HG03103 (cell line): ENCODE measurements at regions not wholly inside any gene's neighbourhood (a gene's known extent, or its start where the extent isn't known, plus 50 kb on each side); places are given as distances from the start of the nearest gene placed in this dataset.
"Not testable (repeated sequence)": the region's sequence is repeated elsewhere in the genome, so short reads cannot be mapped to it uniquely, and the experiment has no call there.

Experiments used
- ATAC-seq: cut with Tn5 transposase; IDR thresholded peaks from one replicate; pipeline ENCODE4 v1.9.1; 2021; ENCODE audit warnings: low read depth; ENCODE audit not compliant: unreplicated experiment

DNA sequence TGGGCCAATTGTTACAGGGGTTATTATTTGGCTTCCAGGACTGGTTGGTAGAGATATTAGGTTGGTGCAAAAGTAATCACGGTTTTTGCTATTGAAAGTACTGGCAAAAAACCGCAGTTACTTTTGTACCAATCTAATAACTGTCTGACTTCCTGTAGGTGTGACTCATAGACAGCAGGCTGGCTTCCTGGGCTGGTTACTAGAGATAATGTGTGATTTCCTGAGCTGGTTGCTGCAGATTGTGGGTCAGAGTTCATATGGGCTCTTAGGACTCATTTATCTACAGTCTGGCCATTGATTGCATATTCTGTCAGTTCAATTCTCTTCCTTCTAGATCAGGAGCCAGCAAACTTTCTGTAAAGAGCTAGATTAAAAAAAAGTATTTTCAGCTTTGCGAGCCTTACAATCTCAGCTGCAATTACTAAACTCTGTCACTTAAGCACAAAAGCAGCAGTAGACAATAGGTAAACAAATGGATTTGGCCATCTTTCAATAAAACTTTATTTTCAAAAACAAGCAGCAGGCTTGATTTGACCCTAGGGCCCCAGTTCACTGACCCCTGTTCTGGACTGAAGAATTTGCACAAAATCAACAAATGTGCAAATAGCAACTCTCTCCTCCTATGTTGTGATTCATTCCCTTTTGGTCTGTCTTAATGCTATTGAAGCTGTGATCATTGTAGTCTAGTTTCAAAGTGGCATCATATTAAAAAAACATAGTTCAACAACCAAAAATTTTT lies 50.8 kb upstream of the BOD1L1 start:
- no peak for ATAC-seq

- no peak for ATAC-seq
These were observed 54.0 kb upstream of the BOD1L1 start for GRCh38 chr4:13681570-13681969.

- no peak for ATAC-seq
These were observed 66.7 kb upstream of the BOD1L1 start for GRCh38 chr4:13694256-13694655.

GRCh38 chr4:13698296-13698695 lies 70.8 kb upstream of the BOD1L1 start:
- ATAC-seq = no peak

GRCh38 chr4:13700021-13700857 lies 72.7 kb upstream of the BOD1L1 start:
- no peak for ATAC-seq

- not testable (repeated sequence) for ATAC-seq
These were observed 73.3 kb upstream of the BOD1L1 start for GRCh38 chr4:13700858-13701140.

GRCh38 chr4:13701937-13702446 lies 74.5 kb upstream of the BOD1L1 start:
- no peak for ATAC-seq

- no peak for ATAC-seq
These were observed 75.6 kb upstream of the BOD1L1 start for GRCh38 chr4:13703096-13703495.

DNA sequence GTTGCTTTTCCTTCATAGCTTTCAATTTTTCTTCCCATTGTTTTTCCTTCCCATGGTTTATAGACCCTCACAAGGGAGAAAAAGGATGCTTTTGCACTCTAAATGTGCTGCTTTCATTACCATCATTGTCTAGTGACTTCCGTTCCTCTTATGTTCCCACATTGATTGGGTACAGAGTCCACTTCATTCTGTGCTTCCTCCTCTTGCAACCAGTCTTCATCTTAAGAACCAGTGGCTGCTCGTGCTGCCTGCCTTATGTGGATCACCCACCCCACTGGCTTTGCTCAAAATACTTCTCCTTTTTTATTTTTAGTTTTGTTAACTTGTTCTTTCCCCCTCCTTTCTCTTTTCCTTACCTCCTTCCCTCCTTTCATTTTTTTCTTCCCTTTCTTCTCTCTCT lies 76.5 kb upstream of the BOD1L1 start:
- no peak for ATAC-seq

GRCh38 chr4:13704761-13705160 lies 77.2 kb upstream of the BOD1L1 start:
- no peak for ATAC-seq

- ATAC-seq = no peak
These were observed 78.1 kb upstream of the BOD1L1 start for GRCh38 chr4:13705521-13706041.

DNA sequence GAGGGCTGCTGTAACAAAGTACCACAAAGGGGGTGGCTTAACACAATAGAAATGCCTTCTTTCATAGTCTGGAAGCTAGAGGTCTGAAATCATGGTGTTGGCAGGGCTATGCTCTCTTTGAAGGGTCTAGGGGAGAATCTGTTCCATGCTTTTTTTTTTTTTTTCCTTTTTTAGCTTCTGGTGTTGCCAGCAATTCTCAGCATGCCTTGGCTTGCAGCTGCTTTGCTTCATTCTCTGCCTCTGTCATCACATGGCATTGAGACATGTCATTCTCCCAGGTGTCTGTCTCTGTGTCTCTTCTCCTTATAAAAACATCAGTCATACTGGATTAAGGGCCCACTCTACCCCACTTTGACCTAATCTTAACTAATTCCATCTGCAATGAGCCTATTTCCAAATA lies 78.6 kb upstream of the BOD1L1 start:
- no peak for ATAC-seq

DNA sequence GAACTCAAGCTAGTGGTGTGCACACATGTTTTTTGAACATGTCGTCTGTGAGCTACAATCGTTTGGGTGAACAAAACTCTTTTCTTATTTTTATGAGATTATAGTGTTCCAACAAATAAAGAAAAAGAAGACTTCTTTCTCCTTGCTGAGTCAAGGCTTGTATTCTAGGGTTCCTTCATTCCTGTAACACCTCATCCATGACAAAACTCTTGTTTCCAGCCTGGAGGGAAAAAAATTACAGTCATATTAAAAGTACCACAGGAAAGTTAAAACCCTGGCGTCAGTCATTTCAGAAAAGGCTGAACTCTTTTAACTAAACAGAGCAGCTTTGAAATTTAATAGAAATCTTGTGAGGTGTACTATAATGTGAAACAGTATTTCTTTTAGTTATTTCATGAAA lies 79.2 kb upstream of the BOD1L1 start:
- ATAC-seq = no peak

DNA sequence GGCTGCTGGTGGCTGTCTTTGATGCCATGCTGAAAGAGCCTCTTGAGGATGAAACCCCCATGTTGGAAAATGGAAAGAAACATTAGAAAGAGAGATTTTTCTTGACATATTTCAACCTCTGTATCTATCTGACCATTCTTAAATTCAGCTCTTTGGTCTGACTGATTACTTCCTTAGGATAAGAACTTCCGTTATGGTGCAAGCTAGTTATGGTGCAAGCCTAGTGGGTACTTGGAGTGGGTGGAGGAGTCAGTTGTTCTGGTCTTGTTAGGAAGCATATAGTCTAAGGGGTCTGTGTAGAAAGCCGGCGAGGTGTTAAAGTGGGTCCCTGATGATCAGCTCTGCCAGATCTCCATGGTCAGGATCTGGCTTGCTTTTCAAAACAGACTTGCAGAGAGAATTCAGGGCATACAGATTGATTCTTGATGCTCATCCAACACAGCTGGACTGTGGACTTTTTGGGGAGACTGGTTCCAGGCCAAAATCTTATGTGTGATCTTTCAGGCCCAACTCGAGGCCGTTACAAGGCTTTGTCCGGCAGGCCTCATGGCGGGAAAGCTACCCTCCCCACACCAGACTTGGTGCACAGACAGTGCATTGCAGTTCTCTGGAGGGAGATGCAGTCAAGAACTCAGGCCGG lies 82.8 kb upstream of the BOD1L1 start:
- ATAC-seq = no peak

DNA sequence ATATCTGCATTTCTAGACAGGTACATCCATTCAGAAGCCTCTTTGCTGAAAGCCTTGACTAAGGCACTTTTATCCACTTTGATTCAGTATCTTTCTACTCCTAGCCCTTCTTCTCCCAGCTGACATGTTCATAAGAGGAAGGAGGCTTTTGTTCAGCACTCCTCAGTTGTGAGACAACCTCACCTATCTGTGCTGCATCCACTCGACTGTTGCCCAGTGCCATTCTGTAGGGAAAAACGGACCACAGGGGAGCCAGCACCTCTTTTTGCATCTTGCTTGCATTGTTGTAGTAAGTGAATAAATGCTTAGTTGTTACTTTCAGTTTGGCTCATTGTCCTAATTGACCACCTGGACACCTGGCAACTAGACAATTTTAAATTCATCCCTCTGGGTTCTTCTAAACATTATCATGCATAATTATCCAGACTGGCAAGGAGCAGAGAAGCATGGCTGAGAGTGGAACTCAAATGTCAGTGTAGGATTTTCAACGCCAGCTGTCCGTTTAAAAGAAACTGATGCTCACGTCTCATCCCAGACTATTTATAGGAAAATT lies 83.8 kb upstream of the BOD1L1 start:
- no peak for ATAC-seq

GRCh38 chr4:13721894-13722293 lies 94.4 kb upstream of the BOD1L1 start:
- no peak for ATAC-seq

GRCh38 chr4:13722649-13723048 lies 95.1 kb upstream of the BOD1L1 start:
- no peak for ATAC-seq

GRCh38 chr4:13728761-13729160 lies 101.2 kb upstream of the BOD1L1 start:
- ATAC-seq = no peak

DNA sequence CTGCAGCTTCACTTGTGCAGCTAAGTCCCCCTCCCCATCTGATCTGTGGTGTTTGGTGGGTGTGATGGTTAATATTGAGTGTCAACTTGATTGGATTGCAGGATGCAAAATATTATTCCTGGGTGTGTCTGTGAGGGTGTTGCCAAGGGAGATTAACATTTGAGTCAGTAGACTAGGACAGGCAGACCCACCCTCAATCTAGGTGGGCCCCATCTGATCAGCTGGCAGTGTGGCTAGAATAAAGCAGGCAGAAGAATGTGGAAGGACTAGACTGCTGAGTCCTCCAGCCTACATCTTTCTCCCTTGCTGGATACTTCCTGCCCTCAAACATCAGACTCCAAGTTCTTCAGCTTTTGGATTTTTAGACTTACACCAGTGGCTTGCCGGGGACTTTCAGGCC lies 103.5 kb upstream of the BOD1L1 start:
- no peak for ATAC-seq

- no peak for ATAC-seq
These were observed 106.3 kb upstream of the BOD1L1 start for GRCh38 chr4:13733817-13734216.

GRCh38 chr4:13750594-13750993 lies 123.1 kb upstream of the BOD1L1 start:
- no peak for ATAC-seq
